IMR-90 (cell line): ENCODE measurements at regions not wholly inside any gene's neighbourhood (a gene's known extent, or its start where the extent isn't known, plus 50 kb on each side); places are given as distances from the start of the nearest gene placed in this dataset.

Experiments used
- ATAC-seq: fragments of 200-7000 bp; cut with Tn5 transposase; 2 replicates; pipeline ENCODE4 v1.9.1; 2020; ENCODE audit warnings: low read depth, mild to moderate bottlenecking, moderate library complexity
- BruUV-seq: library from RNA; stranded (reverse); fragments of 400-500 nt; replicated peaks from 2 replicates; lab custom pipeline; 2021; lab: Mats Ljungman, UMichigan
- CTCF ChIA-PET: fragments of 300-600 bp; formaldehyde crosslinking; extraction: SDS; loops from one replicate; lab custom pipeline; 2021; ENCODE audit warnings: antibody characterized with exemption; lab: Yijun Ruan, JAX
- POLR2A ChIA-PET: fragments of 300-600 bp; sonication (Branson Sonifier 250); formaldehyde crosslinking; loops from one replicate; lab custom pipeline; 2022; ENCODE audit warnings: antibody characterized with exemption; ENCODE audit not compliant: unreplicated experiment; lab: Charles Lee
- DNase-seq: peaks from one replicate; pipeline ENCODE4 v3.0.0; 2013
- H2AFZ ChIP-seq: replicated peaks from 2 replicates; pipeline ENCODE3; 2013; ENCODE audit warnings: low read length, mild to moderate bottlenecking; ENCODE audit not compliant: poor library complexity
- H2AK5ac ChIP-seq: 2 replicates; pipeline ENCODE4 v1.6.1; 2013; ENCODE audit warnings: low read depth, low read length, inconsistent platforms
- H2AK9ac ChIP-seq: replicated peaks from 2 replicates; pipeline ENCODE3; 2013; ENCODE audit warnings: mild to moderate bottlenecking, low read depth, low read length, moderate library complexity; ENCODE audit not compliant: poor library complexity
- H2BK120ac ChIP-seq: 2 replicates; pipeline ENCODE4 v1.6.1; 2013; ENCODE audit warnings: low read depth, low read length, inconsistent platforms
- H2BK15ac ChIP-seq: 3 replicates; pipeline ENCODE4 v1.6.1; 2013; ENCODE audit warnings: low read depth, low read length, inconsistent platforms
- H2BK20ac ChIP-seq: 2 replicates; pipeline ENCODE4 v1.6.1; 2013; ENCODE audit warnings: low read depth, mild to moderate bottlenecking, inconsistent platforms, low read length, moderate library complexity
- H2BK5ac ChIP-seq: 2 replicates; pipeline ENCODE4 v1.6.1; 2013; ENCODE audit warnings: mild to moderate bottlenecking, low read depth, low read length, inconsistent platforms; ENCODE audit not compliant: poor library complexity, severe bottlenecking
- H3K14ac ChIP-seq: replicated peaks from 2 replicates; pipeline ENCODE4 v1.6.1; 2013; ENCODE audit warnings: low read depth, low read length, inconsistent platforms
- H3K18ac ChIP-seq: 2 replicates; pipeline ENCODE4 v1.6.1; 2013; ENCODE audit warnings: low read depth, low read length, control low read depth
- H3K23ac ChIP-seq: 2 replicates; pipeline ENCODE4 v1.6.1; 2013; ENCODE audit warnings: low read depth, low read length, inconsistent platforms
- H3K27ac ChIP-seq: 2 replicates; pipeline ENCODE4 v1.5.1; 2013; ENCODE audit warnings: mild to moderate bottlenecking, control low read depth, low read length; ENCODE audit not compliant: insufficient read depth
- H3K27me3 ChIP-seq: 2 replicates; pipeline ENCODE4 v1.6.1; 2013; ENCODE audit warnings: low read length; ENCODE audit not compliant: control insufficient read depth, insufficient read depth
- H3K36me3 ChIP-seq: 2 replicates; pipeline ENCODE4 v1.6.1; 2013; ENCODE audit warnings: low read length, mixed read lengths; ENCODE audit not compliant: control insufficient read depth, insufficient read depth
- H3K4ac ChIP-seq: 2 replicates; pipeline ENCODE4 v1.6.1; 2013; ENCODE audit warnings: low read depth, low read length, inconsistent platforms
- H3K4me1 ChIP-seq: 2 replicates; pipeline ENCODE4 v1.6.1; 2013; ENCODE audit warnings: low read length, mixed read lengths; ENCODE audit not compliant: control insufficient read depth, insufficient read depth
- H3K4me2 ChIP-seq: 2 replicates; pipeline ENCODE4 v1.6.1; 2013; ENCODE audit warnings: low read depth, mild to moderate bottlenecking, control low read depth, low read length, moderate library complexity
- H3K4me3 ChIP-seq: 2 replicates; pipeline ENCODE4 v1.5.1; 2013; ENCODE audit warnings: low read depth, mild to moderate bottlenecking, control low read depth, low read length, moderate library complexity; ENCODE audit not compliant: insufficient read depth
- H3K56ac ChIP-seq: 2 replicates; pipeline ENCODE4 v1.6.1; 2013; ENCODE audit warnings: low read length, inconsistent platforms; ENCODE audit not compliant: insufficient read depth; ENCODE audit errors: extremely low read depth
- H3K79me1 ChIP-seq, 2 experiments: 2 replicates each; pipeline ENCODE4 v1.6.1; 2013; ENCODE audit warnings: low read length in 2 of 2, inconsistent platforms in 1 of 2, low read depth in 1 of 2
- H3K9ac ChIP-seq: 2 replicates; pipeline ENCODE4 v1.6.1; 2013; ENCODE audit warnings: low read depth, low read length, control low read depth
- H3K9me1 ChIP-seq: 2 replicates; pipeline ENCODE4 v1.6.1; 2013; ENCODE audit warnings: low read length, inconsistent platforms; ENCODE audit not compliant: insufficient read depth
- H3K9me3 ChIP-seq: 2 replicates; pipeline ENCODE4 v1.6.1; 2013; ENCODE audit warnings: low read length; ENCODE audit not compliant: control insufficient read depth, insufficient read depth
- H4K20me1 ChIP-seq: 2 replicates; pipeline ENCODE4 v1.6.1; 2013; ENCODE audit warnings: low read length, inconsistent platforms; ENCODE audit not compliant: insufficient read depth
- H4K5ac ChIP-seq: 2 replicates; pipeline ENCODE4 v1.6.1; 2013; ENCODE audit warnings: mild to moderate bottlenecking, low read depth, low read length, control low read depth
- H4K8ac ChIP-seq, 2 experiments: 2 replicates each; pipeline ENCODE4 v1.6.1; 2013; ENCODE audit warnings: low read depth in 2 of 2, low read length in 2 of 2, control low read depth in 1 of 2, inconsistent platforms in 1 of 2
- H4K91ac ChIP-seq: 2 replicates; pipeline ENCODE4 v1.6.1; 2013; ENCODE audit warnings: low read depth, low read length, inconsistent platforms; ENCODE audit not compliant: insufficient read depth
- CEBPB ChIP-seq: IDR thresholded peaks from 2 replicates; pipeline ENCODE4 v1.6.1; 2012; ENCODE audit warnings: low read depth, low read length, improper control_type of control experiment
- RFX5 ChIP-seq: IDR thresholded peaks from 2 replicates; pipeline ENCODE4 v1.8.0; 2012; ENCODE audit warnings: low read depth, mild to moderate bottlenecking, low read length, moderate library complexity
- WGBS, 2 experiments: methylation state at CpG; one replicate each; pipeline versions ENCODE4 v1.1.5 to v1.1.7; 2013; ENCODE audit warnings: missing lambda C conversion rate in 2 of 2; ENCODE audit not compliant: insufficient read length in 1 of 2; ENCODE audit errors: extremely low coverage in 2 of 2; 5-methylcytosine and 5-hydroxymethylcytosine counted together
- dilution Hi-C: fragments of 300-500 bp; cut with HindIII; formaldehyde crosslinking; loops from one replicate; pipeline ENCODE4 v1.14.3; 2018; ENCODE audit warnings: low sequenced_read_pairs; ENCODE audit not compliant: unreplicated experiment
- in situ Hi-C: fragments of 300-500 bp; cut with MboI; formaldehyde crosslinking; loops from 3 replicates; pipeline ENCODE4 v1.14.3; 2019; ENCODE audit warnings: low sequenced_read_pairs, inconsistent platforms, mixed read lengths
- intact Hi-C: fragments of 100-400 bp; cut with micrococcal nuclease; formaldehyde crosslinking; loops from 2 replicates; pipeline ENCODE4 v1.10.0; 2022

DNA sequence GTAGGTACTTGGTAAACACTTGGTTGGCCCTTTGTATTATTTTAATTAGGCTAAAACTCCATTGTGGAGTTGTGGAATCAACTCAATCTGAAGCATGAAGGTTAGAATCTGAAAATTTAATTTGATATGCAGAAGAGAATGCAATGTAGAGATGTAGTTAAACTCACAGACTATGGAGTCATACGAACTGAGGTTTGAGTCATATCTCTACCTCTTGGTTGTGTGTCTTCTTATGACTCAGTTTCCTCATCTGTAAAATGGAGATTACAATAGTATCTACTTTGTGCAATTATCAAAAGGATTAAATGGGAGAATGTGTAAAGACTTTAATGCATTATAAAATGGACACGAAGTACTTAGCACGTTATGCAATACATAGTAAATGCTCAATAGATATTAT, 146.0 kb upstream of the IFNG-AS1 start:
- no peak overlapping the region for H3K27ac ChIP-seq
- no peak overlapping the region for H3K18ac ChIP-seq
- no peak overlapping the region for H3K23ac ChIP-seq
- no peak overlapping the region for H2BK20ac ChIP-seq
- no peaks in the 10 kb centered on the region for H3K36me3 ChIP-seq
- no TSS peak for BruUV-seq
- no peak overlapping the region for H2AK9ac ChIP-seq
- no peaks in the 10 kb centered on the region for H3K9me1 ChIP-seq
- H2AFZ ChIP-seq = no peak overlapping the region
- no peak overlapping the region for H3K4me2 ChIP-seq
- DNase-seq (no peak), ATAC-seq (no peak)
- no peaks in the 10 kb centered on the region for H3K4me1 ChIP-seq
- H3K56ac ChIP-seq = no peak overlapping the region
- no CpG with 5 or more reads among the region's 3 CpGs for WGBS, 2 experiments
- H4K20me1 ChIP-seq = no peaks in the 10 kb centered on the region
- POLR2A ChIA-PET = no interaction called here
- no peak for TF ChIP-seq RFX5
- 0 out of 2 replicates have a peak, but pooled peaks have one; percentile 12 for TF ChIP-seq CEBPB
- no peak overlapping the region for H2AK5ac ChIP-seq
- H3K9me3 ChIP-seq = no peaks in the 10 kb centered on the region
- H3K27me3 ChIP-seq = no peaks in the 10 kb centered on the region; the same call in 1 of the 2 replicates
- H4K91ac ChIP-seq = no peak overlapping the region
- H4K5ac ChIP-seq = no peak overlapping the region
- H3K4ac ChIP-seq = no peak overlapping the region
- in situ Hi-C loops (no loop called here), intact Hi-C loops (no loop called here), dilution Hi-C loops (no loop called here)
- no peaks in the 10 kb centered on the region for H3K79me1 ChIP-seq
- H3K9ac ChIP-seq = no peak overlapping the region
- no peak overlapping the region for H3K14ac ChIP-seq
- no peak overlapping the region for H2BK5ac ChIP-seq
- no peak overlapping the region for H2BK120ac ChIP-seq
- no peak overlapping the region for H2BK15ac ChIP-seq
- no peak overlapping the region for H4K8ac ChIP-seq
- CTCF ChIA-PET = no interaction called here
- no peak overlapping the region for H3K4me3 ChIP-seq
